HG03520 (cell line): ENCODE measurements at regions not wholly inside any gene's neighbourhood (a gene's known extent, or its start where the extent isn't known, plus 50 kb on each side); places are given as distances from the start of the nearest gene placed in this dataset.

Experiments used
- ATAC-seq: cut with Tn5 transposase; IDR thresholded peaks from one replicate; pipeline ENCODE4 v1.9.1; 2021; ENCODE audit warnings: mild to moderate bottlenecking, moderate library complexity; ENCODE audit not compliant: unreplicated experiment

- no peak for ATAC-seq
These were observed 100.8 kb upstream of the WASF3 start for GRCh38 chr13:26456650-26457049.

DNA sequence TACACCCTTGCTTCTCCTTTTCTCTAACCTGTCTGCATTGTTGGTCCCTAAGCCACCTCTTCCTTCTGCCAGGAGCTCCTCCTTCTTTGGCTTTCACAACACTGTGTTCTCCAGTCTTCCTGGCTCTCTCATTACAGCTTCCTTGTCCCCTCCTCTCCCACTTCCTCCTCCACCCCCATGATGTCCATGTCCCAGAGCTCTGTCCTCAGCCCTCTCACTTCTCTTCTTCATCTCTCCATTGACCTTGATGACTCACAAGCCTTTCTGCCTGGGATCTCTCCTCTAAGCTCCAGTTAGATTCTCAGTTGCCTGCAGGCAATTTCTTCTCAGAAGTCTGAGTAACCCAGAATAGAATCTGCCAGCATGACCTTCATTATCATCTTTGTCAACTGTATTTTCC is 100.3 kb upstream of the WASF3 start:
- ATAC-seq, result no peak

GRCh38 chr13:26458196-26458749 is 99.2 kb upstream of the WASF3 start:
- ATAC-seq, result no peak

DNA sequence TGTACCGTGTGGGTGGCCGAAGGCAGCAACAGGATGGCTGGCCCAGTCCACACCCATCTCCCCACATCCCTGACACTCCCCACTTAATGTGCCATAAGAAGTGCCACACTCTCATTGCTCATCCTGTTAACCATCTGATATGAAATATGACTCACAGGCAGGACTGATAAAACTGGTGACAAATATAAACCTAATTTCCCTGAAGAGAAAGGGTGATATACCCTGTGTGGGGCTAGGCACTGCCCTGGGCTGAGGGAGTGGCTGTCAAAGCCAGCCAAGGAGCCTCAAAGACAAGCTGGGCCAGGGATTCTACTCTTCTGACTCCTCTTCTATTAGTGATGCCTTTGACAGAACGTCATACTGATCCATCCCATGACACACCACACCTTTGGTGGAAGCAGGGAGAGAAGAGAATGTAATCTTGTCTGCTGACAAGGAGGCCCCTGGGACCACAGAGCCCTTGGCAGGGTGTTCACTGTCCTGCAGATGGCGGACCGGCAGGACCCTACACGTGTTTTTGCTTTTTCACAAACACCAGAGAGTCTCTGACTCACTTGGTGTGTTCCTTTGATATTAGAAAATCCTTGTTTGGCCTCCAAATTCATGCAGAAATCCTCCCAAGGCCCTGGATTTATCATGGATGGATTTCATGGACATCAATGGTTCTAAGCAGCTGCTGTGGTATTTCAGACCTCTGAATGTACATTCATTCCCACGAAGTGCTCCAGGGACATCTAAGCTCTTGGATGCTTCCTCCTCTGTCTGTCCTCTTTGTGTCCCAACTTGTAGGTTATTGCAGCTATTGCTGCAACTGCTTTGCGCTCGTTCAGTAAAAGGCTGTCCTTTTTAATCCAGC is 98.0 kb upstream of the WASF3 start:
- ATAC-seq, result no peak

DNA sequence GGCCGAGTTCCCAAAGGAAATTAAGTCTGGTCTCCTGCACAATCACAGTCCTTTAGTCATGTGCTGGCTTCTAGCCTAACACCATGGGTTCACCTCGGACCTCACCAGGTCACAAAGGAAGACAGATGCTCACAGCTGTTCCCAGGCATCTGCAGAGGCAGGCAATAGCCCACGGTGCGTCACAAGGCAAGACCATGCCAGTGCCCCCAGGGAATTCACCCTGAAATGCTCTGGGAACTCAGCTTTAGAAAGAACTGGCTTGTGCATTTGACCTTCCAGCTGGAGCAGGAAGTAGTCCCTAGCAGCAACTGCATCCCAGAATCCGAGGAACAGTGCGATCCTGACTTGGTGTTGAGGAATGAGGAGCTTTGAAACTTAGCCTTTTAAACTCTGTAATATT is 96.8 kb upstream of the WASF3 start:
- ATAC-seq, result no peak

GRCh38 chr13:26463296-26463695 is 94.2 kb upstream of the WASF3 start:
- no peak for ATAC-seq

DNA sequence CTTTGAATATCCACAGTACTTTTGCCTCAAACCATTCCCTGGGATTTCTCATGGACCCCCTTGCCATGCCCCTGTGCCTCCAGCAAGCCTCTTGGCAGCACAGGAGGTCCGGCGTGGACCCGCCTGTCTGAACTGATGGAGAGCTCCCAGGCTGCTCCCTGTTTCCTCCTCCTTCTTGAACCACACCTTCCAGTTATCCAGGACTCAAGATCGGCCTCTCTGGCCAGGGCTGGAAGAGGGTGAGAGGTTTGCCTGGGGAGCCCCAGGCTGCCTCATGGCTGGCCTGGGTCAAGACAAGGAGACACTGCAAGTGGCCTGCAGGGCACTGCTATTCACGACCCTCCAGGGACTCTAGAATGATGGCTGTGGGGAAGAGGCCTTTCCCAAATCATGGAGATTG is 93.6 kb upstream of the WASF3 start:
- ATAC-seq, result no peak

- ATAC-seq, result no peak
These were observed 92.0 kb upstream of the WASF3 start for GRCh38 chr13:26465514-26465913.

GRCh38 chr13:26465954-26466353 is 91.5 kb upstream of the WASF3 start:
- ATAC-seq, result no peak

GRCh38 chr13:26468265-26468801 is 89.2 kb upstream of the WASF3 start:
- no peak for ATAC-seq

DNA sequence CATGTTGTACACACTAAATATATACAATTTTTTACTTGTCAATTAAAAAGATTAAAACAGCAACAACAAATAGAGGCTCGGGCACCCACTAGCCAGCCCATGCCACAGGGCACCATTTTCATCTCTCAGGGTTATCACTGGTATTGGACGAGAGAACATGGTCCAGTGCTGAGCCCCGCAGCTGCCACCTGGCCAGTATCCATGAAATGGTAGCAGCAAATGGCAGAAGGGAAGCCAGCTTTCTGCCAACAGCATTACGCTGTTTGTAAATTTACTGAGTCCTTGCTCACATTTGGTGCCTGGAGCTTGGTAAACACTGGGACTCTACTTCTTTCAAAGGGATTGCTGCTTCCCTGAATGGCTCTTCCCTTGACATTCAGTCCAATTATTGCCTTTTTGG is 87.9 kb upstream of the WASF3 start:
- ATAC-seq, result no peak

DNA sequence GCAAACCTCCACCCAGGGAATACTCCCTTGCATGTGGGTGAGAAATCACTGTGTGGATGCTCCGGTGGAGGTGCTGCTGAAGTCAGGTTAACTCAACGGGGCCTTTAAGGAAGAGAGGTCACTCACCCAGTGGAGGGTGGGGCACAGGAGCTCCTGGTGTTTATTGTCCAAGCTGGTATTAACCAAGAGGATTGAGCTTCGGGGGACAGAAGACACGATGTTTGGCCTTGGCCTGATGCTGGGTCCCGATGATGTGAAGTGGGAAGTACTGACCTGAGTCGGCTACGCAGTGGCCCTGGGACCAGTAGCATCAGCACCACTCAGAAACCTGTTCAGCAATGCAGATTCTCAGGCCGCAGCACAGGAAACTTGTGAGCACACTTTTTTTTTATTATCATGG is 85.7 kb upstream of the WASF3 start:
- no peak for ATAC-seq

DNA sequence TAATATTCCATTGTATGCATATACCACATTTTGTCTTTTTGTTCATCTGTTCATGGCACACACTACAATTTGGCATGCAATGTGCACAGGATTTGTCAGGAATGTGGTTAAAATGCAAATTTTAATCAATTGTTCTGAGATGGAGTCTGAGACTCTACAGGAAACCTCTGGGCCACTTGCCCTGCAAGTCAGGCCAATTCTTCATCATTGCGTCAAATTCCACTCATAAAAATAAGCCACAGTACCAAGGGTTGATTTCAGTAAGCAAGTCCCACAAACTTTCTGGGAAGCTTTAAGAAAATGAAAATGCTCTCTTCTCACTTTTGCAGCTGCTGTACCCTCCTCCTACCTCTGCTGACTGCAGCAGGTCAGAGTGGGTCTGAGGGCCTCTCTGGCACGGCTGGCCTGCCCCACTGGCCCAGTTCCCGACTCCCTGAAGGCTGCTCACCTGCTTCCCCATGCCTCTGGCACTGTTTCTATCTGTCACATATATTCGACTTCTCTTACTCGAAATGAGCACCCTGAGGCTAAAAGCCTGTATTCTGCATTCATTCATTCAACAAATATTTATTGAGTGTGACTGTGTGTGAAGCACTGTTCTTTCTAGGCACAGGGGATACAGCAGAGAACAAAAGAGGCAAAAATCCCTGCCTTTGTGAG is 83.8 kb upstream of the WASF3 start:
- no peak for ATAC-seq

- no peak for ATAC-seq
These were observed 83.2 kb upstream of the WASF3 start for GRCh38 chr13:26474286-26474685.

DNA sequence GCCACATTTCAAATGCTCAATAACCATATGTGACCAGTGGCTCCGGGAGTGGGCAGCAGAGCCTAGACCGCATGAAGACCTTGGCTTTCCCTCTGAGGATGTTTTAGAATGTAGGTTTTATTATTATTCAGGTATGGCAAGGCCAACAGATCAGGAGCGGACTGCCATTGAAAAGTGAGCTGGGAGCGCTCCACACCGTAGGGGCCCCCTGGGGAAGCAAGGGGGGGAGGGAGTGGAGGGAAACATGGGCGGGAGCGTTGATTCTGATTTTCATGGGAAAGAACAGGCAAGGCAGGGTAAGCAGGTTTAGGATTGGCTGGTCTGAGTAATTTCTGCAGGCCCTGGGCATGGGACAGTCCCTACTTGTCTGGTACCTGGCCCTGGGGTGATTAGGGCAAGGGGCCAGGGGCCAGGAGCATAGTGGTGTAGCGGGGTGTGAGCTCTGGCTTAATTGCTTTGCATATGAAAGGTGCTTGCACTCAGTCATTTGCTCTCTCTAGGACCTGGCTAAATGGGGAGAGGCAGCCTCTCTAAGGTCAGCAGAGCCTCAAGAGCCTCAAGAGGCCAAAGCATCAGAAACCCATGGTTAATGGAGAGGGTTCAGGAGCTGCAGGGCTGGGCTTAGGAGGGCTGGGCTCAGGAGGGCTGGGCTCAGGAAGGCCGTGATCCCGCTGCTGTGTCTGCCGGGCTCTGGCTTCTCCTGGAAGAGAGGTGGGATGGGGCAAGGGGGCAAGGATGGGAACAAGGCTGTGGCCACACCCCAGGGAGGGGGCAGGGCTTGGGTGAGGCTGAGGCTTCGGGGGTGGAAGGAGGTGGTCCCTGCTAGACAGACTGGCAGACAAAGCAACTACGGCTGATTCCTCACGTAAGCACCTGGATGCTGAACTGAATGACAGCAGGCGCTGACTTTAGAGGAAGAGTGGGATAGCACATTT is 82.0 kb upstream of the WASF3 start:
- no peak for ATAC-seq

GRCh38 chr13:26476111-26476781 is 81.2 kb upstream of the WASF3 start:
- no peak for ATAC-seq

DNA sequence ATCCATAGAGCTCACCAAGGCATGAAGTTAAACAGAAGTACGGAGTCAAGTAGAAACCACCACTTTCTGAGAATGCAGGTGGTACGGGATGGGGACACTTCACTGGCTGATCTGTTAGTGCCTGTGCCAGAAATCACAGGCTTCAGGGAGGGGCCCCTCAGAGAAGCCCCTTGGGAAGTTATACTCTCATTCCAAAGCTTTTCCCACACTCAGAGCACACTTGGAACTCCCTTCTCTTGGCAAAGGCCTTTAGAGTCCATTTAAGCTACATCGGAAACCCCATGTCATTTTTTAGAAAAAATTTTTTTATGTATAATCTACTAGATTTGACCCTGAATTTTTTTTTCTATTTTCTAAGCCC is 80.7 kb upstream of the WASF3 start:
- ATAC-seq, result no peak

DNA sequence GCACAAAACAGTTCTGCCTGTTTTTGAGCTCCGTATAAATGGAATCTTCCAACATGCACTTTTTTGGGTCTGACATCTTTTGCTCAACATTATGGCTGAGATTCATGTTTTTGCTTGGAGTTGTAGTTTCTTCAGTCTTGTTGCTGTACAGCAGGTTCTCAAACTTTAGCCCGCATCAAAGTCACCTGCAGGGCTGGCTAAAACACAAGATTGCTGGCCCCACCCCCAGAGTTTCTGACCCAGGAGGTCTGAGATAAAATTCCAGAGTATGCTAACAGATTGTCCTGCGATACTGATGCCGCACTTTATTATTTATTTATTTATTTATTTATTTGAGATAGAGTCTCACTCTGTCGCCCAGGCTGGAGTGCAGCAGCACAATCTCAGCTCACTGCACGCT is 79.8 kb upstream of the WASF3 start:
- ATAC-seq, result no peak

- ATAC-seq, result no peak
These were observed 77.1 kb upstream of the WASF3 start for GRCh38 chr13:26480246-26480855.
